NB4 (cell line): ENCODE measurements at regions not wholly inside any gene's neighbourhood (a gene's known extent, or its start where the extent isn't known, plus 50 kb on each side); places are given as distances from the start of the nearest gene placed in this dataset.
A peak's percentile ranks its signal among the peaks of the same experiment; 100 is the strongest.

Source experiments
- DNase-seq: peaks from one replicate; pipeline ENCODE4 v3.0.0; 2010; ENCODE audit warnings: low read depth
- H3K4me3 ChIP-seq: one replicate; pipeline ENCODE4 v1.5.1; 2011; ENCODE audit warnings: mild to moderate bottlenecking, low read depth, low read length, moderate library complexity
- MYC ChIP-seq: IDR thresholded peaks from 2 replicates; pipeline ENCODE4 v1.6.1; 2011; ENCODE audit warnings: low read depth, low read length
- POLR2A ChIP-seq: IDR thresholded peaks from 2 replicates; pipeline ENCODE4 v1.6.1; 2011; ENCODE audit warnings: mild to moderate bottlenecking; ENCODE audit not compliant: insufficient read length; ENCODE audit errors: extremely low read depth
- TF ChIP-seq, protein P1 (sequence below): IDR thresholded peaks from 2 replicates; pipeline ENCODE4 v1.6.1; 2011; ENCODE audit warnings: low read depth, low read length
- TF ChIP-seq, protein P2 (sequence below): IDR thresholded peaks from one replicate; pipeline ENCODE4 v1.5.1; 2012; ENCODE audit warnings: low read depth, low read length

DNA sequence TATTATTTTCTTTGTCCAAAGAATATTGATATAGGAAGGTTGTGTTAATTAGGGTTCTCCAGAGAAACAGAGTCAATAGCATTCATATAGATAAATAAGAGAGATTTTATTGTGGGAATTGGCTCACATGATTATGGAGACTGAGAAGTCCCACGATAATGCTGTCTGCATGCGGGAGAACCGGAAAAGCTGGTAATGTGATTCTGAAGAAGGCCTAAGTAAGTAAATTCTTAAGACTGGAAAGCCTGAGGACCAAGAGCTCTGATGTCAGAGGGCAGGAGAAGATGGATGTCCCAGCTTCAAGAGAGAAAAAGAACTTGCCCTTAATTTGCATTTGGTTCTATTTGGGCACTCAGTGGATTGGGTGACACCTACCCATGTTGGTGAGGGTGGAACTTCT, 307.4 kb upstream of the C9orf72 start:
- no peak for DNase-seq
- TF ChIP-seq MYC, result no peak
- TF ChIP-seq, protein P1, sequence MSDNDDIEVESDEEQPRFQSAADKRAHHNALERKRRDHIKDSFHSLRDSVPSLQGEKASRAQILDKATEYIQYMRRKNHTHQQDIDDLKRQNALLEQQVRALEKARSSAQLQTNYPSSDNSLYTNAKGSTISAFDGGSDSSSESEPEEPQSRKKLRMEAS, result no peak
- no peak for TF ChIP-seq POLR2A
- TF ChIP-seq, protein P2, sequence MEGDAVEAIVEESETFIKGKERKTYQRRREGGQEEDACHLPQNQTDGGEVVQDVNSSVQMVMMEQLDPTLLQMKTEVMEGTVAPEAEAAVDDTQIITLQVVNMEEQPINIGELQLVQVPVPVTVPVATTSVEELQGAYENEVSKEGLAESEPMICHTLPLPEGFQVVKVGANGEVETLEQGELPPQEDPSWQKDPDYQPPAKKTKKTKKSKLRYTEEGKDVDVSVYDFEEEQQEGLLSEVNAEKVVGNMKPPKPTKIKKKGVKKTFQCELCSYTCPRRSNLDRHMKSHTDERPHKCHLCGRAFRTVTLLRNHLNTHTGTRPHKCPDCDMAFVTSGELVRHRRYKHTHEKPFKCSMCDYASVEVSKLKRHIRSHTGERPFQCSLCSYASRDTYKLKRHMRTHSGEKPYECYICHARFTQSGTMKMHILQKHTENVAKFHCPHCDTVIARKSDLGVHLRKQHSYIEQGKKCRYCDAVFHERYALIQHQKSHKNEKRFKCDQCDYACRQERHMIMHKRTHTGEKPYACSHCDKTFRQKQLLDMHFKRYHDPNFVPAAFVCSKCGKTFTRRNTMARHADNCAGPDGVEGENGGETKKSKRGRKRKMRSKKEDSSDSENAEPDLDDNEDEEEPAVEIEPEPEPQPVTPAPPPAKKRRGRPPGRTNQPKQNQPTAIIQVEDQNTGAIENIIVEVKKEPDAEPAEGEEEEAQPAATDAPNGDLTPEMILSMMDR, result no peak
- no peak overlapping the region for H3K4me3 ChIP-seq

DNA sequence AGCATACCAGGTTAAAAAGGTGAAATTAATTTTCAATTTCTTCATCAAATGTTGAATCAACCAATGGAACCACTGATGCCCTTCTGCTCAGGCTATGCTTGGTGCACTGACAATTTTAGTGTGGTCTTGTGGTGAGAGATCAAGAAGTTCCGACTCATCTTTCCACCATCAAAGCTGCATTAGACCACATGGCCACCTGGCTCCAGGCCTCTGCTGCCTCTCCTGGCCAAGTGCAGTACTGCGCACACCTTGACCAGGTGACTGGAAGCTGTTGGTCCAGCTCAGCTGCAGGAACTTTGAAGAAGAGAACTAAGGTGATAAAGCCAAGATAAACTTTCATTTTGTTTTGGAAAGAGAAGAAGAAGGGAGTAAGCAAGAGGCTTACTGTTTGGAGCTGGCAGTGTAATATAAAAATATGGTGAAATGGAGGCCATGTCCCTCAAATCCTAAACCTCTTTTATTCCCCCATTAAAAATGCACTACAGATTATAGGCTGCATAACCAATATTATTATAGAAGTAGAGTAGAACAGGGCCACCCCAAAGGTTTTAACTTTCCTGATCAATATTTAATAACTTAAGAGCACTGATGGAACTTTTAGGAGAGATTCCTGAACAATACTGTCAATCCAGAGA, 315.5 kb upstream of the C9orf72 start:
- H3K4me3 ChIP-seq, result no peak overlapping the region
- peak; percentile 51 for DNase-seq

DNA sequence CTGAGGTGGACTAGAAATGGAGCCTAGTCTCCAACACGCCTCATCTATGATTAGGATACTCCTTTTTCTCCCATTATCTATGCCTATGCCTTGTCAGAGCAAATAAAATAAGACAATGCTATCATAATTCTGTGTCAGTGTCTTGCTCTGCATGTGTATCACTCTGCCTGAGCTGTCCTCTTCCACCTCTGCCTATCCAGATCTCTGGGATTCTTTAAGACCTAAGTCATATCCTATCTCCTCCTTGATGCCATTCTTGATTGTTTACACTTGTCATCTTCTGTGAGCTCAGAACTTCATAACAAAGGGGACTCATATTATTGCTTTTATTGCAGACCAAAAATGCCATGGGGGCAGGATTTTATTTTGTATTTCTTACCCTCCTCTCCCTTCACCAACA, 351.2 kb upstream of the C9orf72 start:
- no peak overlapping the region for H3K4me3 ChIP-seq
- TF ChIP-seq MYC, result no peak
- TF ChIP-seq POLR2A, result no peak
- TF ChIP-seq, protein P1, result no peak
- TF ChIP-seq, protein P2, result no peak
- no peak for DNase-seq

More for the DNA sequence above, 315.5 kb upstream of the C9orf72 start:
- TF ChIP-seq, protein P2, result peak; percentile 99
- TF ChIP-seq, protein P1, result peak; percentile 81
- TF ChIP-seq POLR2A, result no peak
- TF ChIP-seq MYC, result peak; percentile 60; the same call in 1 of the 2 replicates

DNA sequence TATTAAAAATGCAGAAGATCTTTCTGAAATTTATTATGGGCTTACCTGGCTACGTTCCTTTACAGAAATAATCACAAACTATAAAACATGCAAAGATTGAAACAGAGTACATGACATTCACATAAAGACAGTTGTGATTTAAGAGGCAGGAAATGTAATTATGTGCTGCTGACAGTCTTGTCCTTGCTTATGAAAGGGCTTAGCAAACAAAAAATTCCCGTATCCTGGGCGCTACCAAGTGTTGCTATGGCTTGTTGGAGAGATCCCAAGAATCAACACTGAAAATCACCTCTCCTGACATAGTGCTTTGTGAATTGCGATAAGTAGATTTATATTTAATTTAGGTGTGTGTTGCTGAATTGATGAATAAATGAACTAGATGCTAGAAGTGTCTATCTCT, 352.5 kb upstream of the C9orf72 start:
- TF ChIP-seq MYC (no peak), POLR2A (no peak)
- TF ChIP-seq, protein P2, result no peak
- TF ChIP-seq, protein P1, result no peak
- DNase-seq, result no peak
- no peak overlapping the region for H3K4me3 ChIP-seq

DNA sequence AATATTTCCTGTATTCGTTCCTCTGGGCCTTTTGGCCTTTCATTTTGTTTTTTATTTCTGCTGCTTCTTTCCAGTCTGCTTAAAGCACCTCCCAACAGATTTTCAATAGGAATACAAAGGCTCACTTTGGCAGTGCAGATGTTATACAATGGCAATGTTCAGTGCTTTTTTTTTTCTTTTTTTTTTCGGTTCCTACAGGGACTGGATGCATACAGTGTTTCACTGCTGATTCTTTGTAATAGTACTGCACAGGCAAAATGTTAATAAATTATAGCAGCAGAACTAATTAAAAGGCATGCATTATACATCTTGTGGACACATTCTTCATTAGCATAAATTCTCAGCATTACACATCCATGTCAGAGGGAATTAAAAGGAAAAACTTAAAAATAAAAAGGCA, 356.6 kb upstream of the C9orf72 start:
- no peak for DNase-seq
- no peak overlapping the region for H3K4me3 ChIP-seq
- TF ChIP-seq, protein P1, result no peak
- TF ChIP-seq MYC (no peak), POLR2A (no peak)
- TF ChIP-seq, protein P2, result no peak
